HCT116 (cell line): ENCODE measurements at regions not wholly inside any gene's neighbourhood (a gene's known extent, or its start where the extent isn't known, plus 50 kb on each side); places are given as distances from the start of the nearest gene placed in this dataset.

Experiments
- ATAC-seq: fragments of 200-7000 bp; cut with Tn5 transposase; 2 replicates; pipeline ENCODE4 v1.9.1; 2020; ENCODE audit warnings: mild to moderate bottlenecking, moderate library complexity
- BruUV-seq: library from RNA; stranded (reverse); fragments of 400-500 nt; replicated peaks from 2 replicates; lab custom pipeline; 2021; lab: Mats Ljungman, UMichigan
- CTCF ChIA-PET: fragments of 300-600 bp; sonication (Branson Sonifier 250); formaldehyde crosslinking; loops from one replicate; lab custom pipeline; 2021; ENCODE audit warnings: antibody characterized with exemption; lab: Charles Lee
- POLR2A ChIA-PET: fragments of 300-600, 350-600 bp; sonication (Branson Sonifier 250); formaldehyde crosslinking; loops from one replicate; lab custom pipeline; 2021; ENCODE audit warnings: antibody characterized with exemption; lab: Charles Lee
- RAD21 ChIA-PET, 2 experiments: fragments of 300-600 bp; sonication (Branson Sonifier 250); formaldehyde crosslinking; loops; one replicate each; lab custom pipeline; 2023; ENCODE audit warnings: low total read pairs in 2 of 2; ENCODE audit not compliant: uncharacterized antibody in 2 of 2, unreplicated experiment in 2 of 2, low non-redundant PET in 1 of 2; lab: Charles Lee
- DNase-seq: peaks from one replicate; pipeline ENCODE4 v3.0.0-alpha.2; 2010; ENCODE audit warnings: low read depth, low spot score
- H2AFZ ChIP-seq: fragments of 200-600 bp; shearing (Covaris generic), sonication (generic); 2 replicates; pipeline ENCODE4 v1.6.1; 2017; ENCODE audit warnings: low read depth, mixed run types, mixed read lengths, antibody characterized with exemption, low read length; ENCODE audit not compliant: poor library complexity, severe bottlenecking
- H3K27ac ChIP-seq: 2 replicates; pipeline ENCODE4 v1.5.1; 2012; ENCODE audit warnings: low read depth, low read length
- H3K27me3 ChIP-seq: fragments of 200-600 bp; sonication (generic); 2 replicates; pipeline ENCODE4 v1.6.1; 2016; ENCODE audit warnings: mixed run types, low read length, mixed read lengths; ENCODE audit not compliant: insufficient read depth
- H3K36me3 ChIP-seq, 2 experiments: fragments of 200-500 bp in 1 of 2; fragments of 200-600 bp in 1 of 2; sonication (Bioruptor generic) in 1 of 2; sonication (generic) in 1 of 2; 2 replicates each; pipeline versions ENCODE4 v1.5.1 to v1.6.1; 2014 to 2016; ENCODE audit warnings: low read length in 2 of 2, inconsistent platforms in 1 of 2, mixed read lengths in 1 of 2, mixed run types in 1 of 2; ENCODE audit not compliant: insufficient read depth in 2 of 2, control insufficient read depth in 1 of 2
- H3K4me1 ChIP-seq, 2 experiments: fragments of 200-600 bp in 1 of 2; sonication (generic) in 1 of 2; 2 replicates each; pipeline versions ENCODE4 v1.5.1 to v1.6.1; 2012 to 2017; ENCODE audit warnings: low read length in 2 of 2, inconsistent platforms in 1 of 2, mild to moderate bottlenecking in 1 of 2, mixed read lengths in 1 of 2, mixed run types in 1 of 2, moderate library complexity in 1 of 2; ENCODE audit not compliant: insufficient read depth in 2 of 2, control insufficient read depth in 1 of 2
- H3K4me2 ChIP-seq: fragments of 200-600 bp; sonication (generic); 2 replicates; pipeline ENCODE4 v1.6.1; 2017; ENCODE audit warnings: mixed run types, low read length, mixed read lengths
- H3K4me3 ChIP-seq, 2 experiments: fragments of 200-600 bp in 1 of 2; sonication (generic) in 1 of 2; replicated peaks in 1 of 2; 2 replicates each; pipeline ENCODE4 v1.5.1; 2011 to 2016; ENCODE audit warnings: low read length in 2 of 2, control low read depth in 1 of 2, low read depth in 1 of 2, mild to moderate bottlenecking in 1 of 2, mixed read lengths in 1 of 2, mixed run types in 1 of 2
- H3K79me2 ChIP-seq: fragments of 200-600 bp; sonication (generic); 2 replicates; pipeline ENCODE4 v1.6.1; 2017; ENCODE audit warnings: mild to moderate bottlenecking, mixed run types, low read length, moderate library complexity, mixed read lengths; ENCODE audit not compliant: insufficient read depth
- H3K9ac ChIP-seq: fragments of 200-600 bp; sonication (generic); 2 replicates; pipeline ENCODE4 v1.6.1; 2016; ENCODE audit warnings: low read length, mixed read lengths
- H3K9me2 ChIP-seq: fragments of 200-600 bp; sonication (generic), shearing (Covaris generic); 2 replicates; pipeline ENCODE4 v1.6.1; 2017; ENCODE audit warnings: mixed run types, mild to moderate bottlenecking, moderate library complexity; ENCODE audit not compliant: insufficient read depth
- H3K9me3 ChIP-seq, 2 experiments: fragments of 200-500 bp in 1 of 2; fragments of 200-600 bp in 1 of 2; sonication (Bioruptor generic) in 1 of 2; sonication (generic) in 1 of 2; 2 replicates each; pipeline ENCODE4 v1.6.1; 2014 to 2017; ENCODE audit warnings: low read length in 2 of 2, mixed read lengths in 2 of 2, inconsistent platforms in 1 of 2, low read depth in 1 of 2, mild to moderate bottlenecking in 1 of 2, mixed run types in 1 of 2, moderate library complexity in 1 of 2; ENCODE audit not compliant: control insufficient read depth in 1 of 2, insufficient read depth in 1 of 2
- H4K20me1 ChIP-seq: fragments of 200-600 bp; sonication (generic), shearing (Covaris generic); 2 replicates; pipeline ENCODE4 v1.6.1; 2017; ENCODE audit warnings: mixed run types, mild to moderate bottlenecking, moderate library complexity; ENCODE audit not compliant: insufficient read depth
- ATF3 ChIP-seq: IDR thresholded peaks from 2 replicates; pipeline ENCODE4 v1.6.1; 2012
- CBX3 ChIP-seq: IDR thresholded peaks from 2 replicates; pipeline ENCODE4 v1.6.1; 2012; ENCODE audit warnings: low read depth
- EZH2 ChIP-seq: fragments of 200-600 bp; sonication (generic); IDR thresholded peaks from 2 replicates; pipeline ENCODE4 v1.6.1; 2017; ENCODE audit warnings: antibody characterized with exemption, mixed run types
- FOSL1 ChIP-seq: IDR thresholded peaks from 2 replicates; pipeline ENCODE4 v1.6.1; 2012; ENCODE audit warnings: low read depth
- POLR2A ChIP-seq: IDR thresholded peaks from 2 replicates; pipeline ENCODE4 v1.7.0; 2011; ENCODE audit warnings: borderline replicate concordance; ENCODE audit not compliant: insufficient read depth, insufficient read length; ENCODE audit errors: extremely low read depth
- RAD21 ChIP-seq: IDR thresholded peaks from 2 replicates; pipeline ENCODE4 v1.6.1; 2012; ENCODE audit warnings: low read depth, mild to moderate bottlenecking
- SP1 ChIP-seq: IDR thresholded peaks from 2 replicates; pipeline ENCODE4 v1.6.1; 2012; ENCODE audit warnings: low read depth
- SRF ChIP-seq: IDR thresholded peaks from 2 replicates; pipeline ENCODE4 v1.6.1; 2012; ENCODE audit warnings: low read depth
- TCF7L2 ChIP-seq: IDR thresholded peaks from 2 replicates; pipeline ENCODE4 v1.7.0; 2011; ENCODE audit warnings: borderline replicate concordance, inconsistent platforms; ENCODE audit not compliant: insufficient read depth, insufficient read length; ENCODE audit errors: extremely low read depth
- ZBTB33 ChIP-seq: IDR thresholded peaks from 2 replicates; pipeline ENCODE4 v1.6.1; 2011; ENCODE audit warnings: mild to moderate bottlenecking, low read length, moderate library complexity; ENCODE audit not compliant: insufficient replicate concordance; ENCODE audit errors: extremely low read depth
- ZFX ChIP-seq: fragments of 450-650 bp; IDR thresholded peaks from 2 replicates; pipeline ENCODE4 v1.6.1; 2017
- intact Hi-C: fragments of 100-400 bp; cut with micrococcal nuclease; formaldehyde crosslinking; loops from 2 replicates; pipeline ENCODE4 v1.10.0; 2022

GRCh38 chr5:98627121-98627520 lies 146.3 kb upstream of the RGMB start (continued):
- TF ChIP-seq ZBTB33 (no peak), ZFX (no peak), SP1 (no peak), EZH2 (no peak), TCF7L2 (no peak), CBX3 (no peak), SRF (no peak), ATF3 (no peak)

DNA sequence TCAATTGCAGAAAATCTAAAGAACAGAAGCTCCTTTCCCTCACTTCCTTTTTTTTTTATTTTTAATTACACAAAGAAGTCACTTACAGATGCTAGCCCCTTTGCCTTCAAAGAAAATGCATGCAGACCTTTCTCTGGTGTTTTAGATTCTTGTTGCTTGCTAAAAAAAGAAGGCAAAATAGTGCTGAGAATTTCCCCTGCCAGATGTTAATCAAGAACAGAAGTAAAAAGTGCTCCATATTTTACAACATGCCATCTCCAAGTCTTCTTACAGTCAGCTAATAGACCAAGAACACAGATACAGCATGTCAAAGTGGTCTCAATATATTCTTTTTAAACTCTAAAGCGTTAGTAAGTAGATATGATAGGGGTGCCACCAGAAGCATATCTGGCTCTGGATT lies 142.8 kb upstream of the RGMB start:
- ChIA-PET POLR2A (no interaction called here), RAD21 (no interaction called here), CTCF (no interaction called here)
- H3K79me2 ChIP-seq: no peaks in the 10 kb centered on the region
- no peaks in the 10 kb centered on the region for H4K20me1 ChIP-seq
- no TSS peak for BruUV-seq
- H3K9ac ChIP-seq: no peak overlapping the region
- no peak overlapping the region for H3K4me3 ChIP-seq
- H3K9me2 ChIP-seq: no peaks in the 10 kb centered on the region
- no peak overlapping the region for H2AFZ ChIP-seq
- intact Hi-C loops: no loop called here
- no peak for TF ChIP-seq FOSL1
- TF ChIP-seq POLR2A: no peak
- TF ChIP-seq CBX3: no peak
- TF ChIP-seq RAD21: no peak
- no peak for TF ChIP-seq ZBTB33
- no peak for TF ChIP-seq ATF3
- no peaks in the 10 kb centered on the region for H3K27me3 ChIP-seq
- no peak overlapping the region for H3K4me2 ChIP-seq
- H3K9me3 ChIP-seq: no peaks in the 10 kb centered on the region
- DNase-seq: no peak
- H3K4me1 ChIP-seq: no peaks in the 10 kb centered on the region
- no peak for ATAC-seq
- no peaks in the 10 kb centered on the region for H3K36me3 ChIP-seq
- H3K27ac ChIP-seq: no peak overlapping the region
